Skin epidermis (tissue), 12 donors: ENCODE measurements at regions not wholly inside any gene's neighbourhood (a gene's known extent, or its start where the extent isn't known, plus 50 kb on each side); places are given as distances from the start of the nearest gene placed in this dataset.

Experiments
- H3K27ac ChIP-seq, 21 experiments: fragments of 200-600 bp; sonication (generic) in 11 of 21; one replicate each; pipeline ENCODE4 v1.5.0; 2020; ENCODE audit warnings: mild to moderate bottlenecking in 3 of 21, inconsistent platforms in 2 of 21, moderate library complexity in 2 of 21
- H3K4me3 ChIP-seq, 7 experiments: fragments of 200-600 bp; sonication (generic) in 2 of 7; one replicate each; pipeline ENCODE4 v1.5.0; 2020; ENCODE audit warnings: inconsistent platforms in 2 of 7, mild to moderate bottlenecking in 2 of 7, moderate library complexity in 1 of 7

GRCh38 chr18:77990901-77991300 lies 741.3 kb downstream of the GALR1 start:
- H3K27ac ChIP-seq: no peak overlapping the region
- no peak overlapping the region for H3K4me3 ChIP-seq

DNA sequence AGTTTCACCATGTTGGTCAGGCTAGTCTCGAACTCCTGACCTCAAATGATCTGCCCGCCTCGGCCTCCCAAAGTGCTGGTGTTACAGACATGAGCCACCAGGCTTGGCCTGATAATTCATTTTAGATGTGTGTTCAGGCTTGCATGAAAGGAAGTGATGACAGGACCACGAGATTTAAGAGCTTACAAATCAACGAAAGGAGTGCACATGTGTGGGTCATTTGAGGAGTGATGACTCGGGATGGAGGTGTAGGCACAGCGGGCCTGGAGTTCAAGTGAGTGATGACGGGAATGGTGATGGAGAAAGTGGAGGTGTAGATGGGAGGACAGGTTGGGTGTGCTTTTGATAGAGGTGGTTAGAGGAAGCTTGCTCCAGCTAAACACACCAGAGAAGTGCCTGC lies 742.4 kb downstream of the GALR1 start:
- H3K4me3 ChIP-seq: no peak overlapping the region

GRCh38 chr18:77993188-77993981 lies 743.7 kb downstream of the GALR1 start:
- H3K4me3 ChIP-seq: no peak overlapping the region
- no peak overlapping the region for H3K27ac ChIP-seq

More for the DNA sequence above, 742.4 kb downstream of the GALR1 start:
- no peak overlapping the region for H3K27ac ChIP-seq

- H3K27ac ChIP-seq: no peak overlapping the region
- H3K4me3 ChIP-seq: no peak overlapping the region
Observed at GRCh38 chr18:77995593-77995992, 745.9 kb downstream of the GALR1 start.

- no peak overlapping the region for H3K4me3 ChIP-seq
- no peak overlapping the region for H3K27ac ChIP-seq
Observed at GRCh38 chr18:77996737-77997136, 747.1 kb downstream of the GALR1 start.

DNA sequence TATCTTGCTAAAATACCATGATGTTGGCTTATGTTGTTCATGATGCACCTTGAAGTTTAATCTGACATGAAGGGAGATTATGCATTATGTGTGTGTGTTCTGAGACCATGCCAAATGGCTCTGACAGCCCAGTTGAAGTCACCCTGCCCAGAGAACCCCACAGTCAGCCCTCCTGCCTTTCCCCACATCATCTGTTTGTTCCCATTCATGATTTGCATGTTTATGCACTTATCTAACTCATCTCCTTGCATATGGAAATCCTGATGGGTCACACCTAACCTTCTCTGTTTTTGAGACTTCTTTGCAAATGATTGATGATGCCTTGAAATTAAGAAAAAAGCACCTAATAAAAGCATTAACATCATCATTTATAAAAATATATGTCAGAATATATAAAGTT lies 752.2 kb downstream of the GALR1 start:
- H3K4me3 ChIP-seq: no peak overlapping the region
- no peak overlapping the region for H3K27ac ChIP-seq

- H3K27ac ChIP-seq: no peak overlapping the region
- no peak overlapping the region for H3K4me3 ChIP-seq
Observed at GRCh38 chr18:78006006-78006773, 756.5 kb downstream of the GALR1 start.

DNA sequence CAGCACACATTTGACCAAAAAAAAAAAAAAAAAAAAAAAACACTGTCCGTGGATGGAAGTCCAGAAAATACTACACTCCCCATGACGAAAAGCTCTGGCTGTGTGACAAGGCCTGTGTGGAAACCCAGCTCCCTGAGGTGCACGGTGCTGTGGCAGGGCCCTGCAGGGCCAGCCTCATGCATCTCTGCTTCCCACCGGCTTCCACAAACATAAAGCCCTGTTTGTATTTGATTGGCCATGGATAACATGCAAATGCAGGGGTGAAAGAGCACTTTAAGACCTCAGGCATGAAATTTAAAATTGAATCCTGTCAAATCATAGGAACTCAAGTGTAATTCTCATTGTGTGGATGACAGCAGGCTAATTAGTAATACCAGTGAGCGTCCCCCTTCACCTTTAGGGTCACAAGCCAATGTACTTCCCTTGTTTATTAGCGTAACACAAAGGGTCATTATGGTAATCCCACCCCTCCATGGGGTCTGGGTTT lies 757.2 kb downstream of the GALR1 start:
- Histone ChIP-seq H3K27ac (no peak overlapping the region), H3K4me3 (no peak overlapping the region)

DNA sequence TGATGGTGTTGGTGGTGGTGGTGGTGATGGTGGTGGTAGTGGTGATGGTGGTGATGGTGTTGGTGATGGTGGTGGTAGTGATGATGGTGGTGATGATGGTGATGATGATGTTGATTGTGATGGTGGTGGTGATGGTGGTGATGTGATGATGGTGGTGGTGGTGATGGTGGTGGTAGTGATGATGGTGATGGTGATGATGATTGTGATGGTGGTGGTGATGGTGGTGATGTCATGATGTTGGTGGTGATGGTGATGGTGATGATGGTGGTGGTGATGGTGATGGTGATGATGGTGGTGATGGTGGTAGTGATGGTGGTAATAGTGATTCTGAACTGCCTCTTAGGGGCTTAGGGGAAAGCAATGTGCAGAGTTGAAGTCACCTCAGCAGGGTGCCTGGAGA lies 760.7 kb downstream of the GALR1 start:
- no peak overlapping the region for H3K4me3 ChIP-seq
- no peak overlapping the region for H3K27ac ChIP-seq

DNA sequence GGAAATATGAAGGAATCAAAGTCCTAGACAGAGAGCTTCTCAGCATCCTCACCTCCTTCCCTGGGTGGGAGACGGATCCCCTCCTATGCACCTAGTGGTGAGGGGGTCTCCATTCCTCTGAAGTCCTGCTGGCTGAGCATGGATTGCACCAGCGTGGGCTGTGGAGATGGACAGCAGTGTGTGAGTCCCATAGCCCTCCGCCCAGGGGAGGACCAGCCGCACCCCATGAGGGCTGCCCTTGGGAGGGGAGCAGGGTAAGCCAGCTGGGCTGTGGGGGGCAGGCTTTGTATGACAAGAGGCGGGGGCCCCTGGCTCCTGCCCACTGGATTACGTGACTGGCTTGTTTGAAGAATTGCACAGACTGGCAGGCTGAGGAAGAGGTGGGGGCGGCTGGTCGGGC lies 768.2 kb downstream of the GALR1 start:
- Histone ChIP-seq H3K27ac (no peak overlapping the region), H3K4me3 (no peak overlapping the region)

DNA sequence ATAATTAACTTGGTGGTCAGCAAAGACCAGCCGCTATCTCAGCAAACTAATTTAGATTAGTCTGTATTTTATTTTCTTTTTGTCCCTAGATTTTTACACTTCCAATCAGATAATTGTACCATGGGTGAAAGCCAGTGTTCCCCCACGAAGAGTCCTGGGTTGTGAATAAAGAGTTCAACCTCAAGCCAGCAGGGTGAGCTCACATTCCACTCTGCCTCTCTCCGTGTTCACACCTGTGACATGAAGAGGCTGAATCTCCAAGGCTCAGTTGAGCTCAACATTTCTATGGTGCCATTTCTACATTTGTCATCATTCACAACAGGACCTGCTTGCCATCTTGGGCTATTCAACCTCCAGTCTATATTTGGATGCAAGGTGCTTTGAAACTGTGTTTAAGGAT lies 771.5 kb downstream of the GALR1 start:
- H3K4me3 ChIP-seq: no peak overlapping the region
- no peak overlapping the region for H3K27ac ChIP-seq

GRCh38 chr18:78031589-78031988 lies 781.9 kb downstream of the GALR1 start:
- H3K27ac ChIP-seq: no peak overlapping the region

GRCh38 chr18:78031991-78032390 lies 782.3 kb downstream of the GALR1 start:
- Histone ChIP-seq H3K4me3 (no peak overlapping the region), H3K27ac (no peak overlapping the region)

More at GRCh38 chr18:78031589-78031988, 781.9 kb downstream of the GALR1 start:
- no peak overlapping the region for H3K4me3 ChIP-seq

- Histone ChIP-seq H3K4me3 (no peak overlapping the region), H3K27ac (no peak overlapping the region)
Observed at GRCh38 chr18:78032574-78032973, 782.9 kb downstream of the GALR1 start.

- no peak overlapping the region for H3K27ac ChIP-seq
- H3K4me3 ChIP-seq: no peak overlapping the region
Observed at GRCh38 chr18:78034755-78035154, 785.1 kb downstream of the GALR1 start.

GRCh38 chr18:78041218-78041617 lies 791.6 kb downstream of the GALR1 start:
- H3K4me3 ChIP-seq: no peak overlapping the region
- H3K27ac ChIP-seq: no peak overlapping the region

GRCh38 chr18:78046631-78047030 lies 797.0 kb downstream of the GALR1 start:
- no peak overlapping the region for H3K27ac ChIP-seq

GRCh38 chr18:78049281-78049680 lies 799.6 kb downstream of the GALR1 start:
- no peak overlapping the region for H3K27ac ChIP-seq
- no peak overlapping the region for H3K4me3 ChIP-seq

More at GRCh38 chr18:78046631-78047030, 797.0 kb downstream of the GALR1 start:
- H3K4me3 ChIP-seq: no peak overlapping the region

DNA sequence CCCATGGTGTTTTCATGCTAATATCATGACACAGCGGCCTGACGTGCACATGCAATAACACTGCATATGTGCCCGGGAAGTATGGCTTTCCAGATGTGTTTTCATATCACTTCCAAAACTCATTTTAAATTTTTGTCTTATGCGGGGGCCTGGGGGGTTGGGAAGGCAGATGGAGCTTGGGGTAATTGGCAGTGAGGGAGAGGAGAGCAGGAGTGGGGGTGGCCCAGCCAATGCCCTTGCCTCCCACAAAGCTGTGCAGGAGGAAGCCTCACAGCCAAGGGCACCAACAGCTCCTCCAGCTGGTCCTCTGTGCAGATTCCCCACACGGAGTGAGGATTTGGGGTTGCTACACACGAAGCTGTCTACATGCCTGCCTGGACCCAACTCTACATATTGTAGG lies 805.2 kb downstream of the GALR1 start:
- Histone ChIP-seq H3K4me3 (no peak overlapping the region), H3K27ac (no peak overlapping the region)

DNA sequence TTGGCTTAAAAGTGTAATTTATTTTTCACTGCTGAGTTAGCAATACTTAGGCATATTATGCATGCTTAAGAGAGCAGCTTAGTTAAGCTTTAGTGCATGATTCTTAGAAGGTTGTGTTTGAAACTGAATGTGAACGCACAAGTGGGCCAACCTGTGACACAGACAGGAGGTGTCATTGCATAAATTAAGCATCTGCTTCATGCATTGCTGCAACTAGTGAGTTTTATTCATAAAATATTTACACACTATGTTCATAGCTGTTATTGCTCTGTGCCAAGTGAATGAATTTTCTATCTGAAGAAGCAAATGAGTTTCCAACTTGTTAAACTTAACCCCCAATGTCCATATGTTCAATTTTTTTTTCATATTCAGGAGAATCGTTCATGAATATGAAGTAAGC lies 806.4 kb downstream of the GALR1 start:
- H3K27ac ChIP-seq: no peak overlapping the region

More for the DNA sequence above, 806.4 kb downstream of the GALR1 start:
- no peak overlapping the region for H3K4me3 ChIP-seq
